IPS-11a (cell line): ENCODE measurements at regions not wholly inside any gene's neighbourhood (a gene's known extent, or its start where the extent isn't known, plus 50 kb on each side); places are given as distances from the start of the nearest gene placed in this dataset.
"Not testable (repeated sequence)": the region's sequence is repeated elsewhere in the genome, so short reads cannot be mapped to it uniquely, and the experiment has no call there.

ENCODE experiments used
- H3K4me3 ChIP-seq: one replicate; pipeline ENCODE4 v1.5.1; 2013; ENCODE audit warnings: low read depth, low read length, control low read depth

DNA sequence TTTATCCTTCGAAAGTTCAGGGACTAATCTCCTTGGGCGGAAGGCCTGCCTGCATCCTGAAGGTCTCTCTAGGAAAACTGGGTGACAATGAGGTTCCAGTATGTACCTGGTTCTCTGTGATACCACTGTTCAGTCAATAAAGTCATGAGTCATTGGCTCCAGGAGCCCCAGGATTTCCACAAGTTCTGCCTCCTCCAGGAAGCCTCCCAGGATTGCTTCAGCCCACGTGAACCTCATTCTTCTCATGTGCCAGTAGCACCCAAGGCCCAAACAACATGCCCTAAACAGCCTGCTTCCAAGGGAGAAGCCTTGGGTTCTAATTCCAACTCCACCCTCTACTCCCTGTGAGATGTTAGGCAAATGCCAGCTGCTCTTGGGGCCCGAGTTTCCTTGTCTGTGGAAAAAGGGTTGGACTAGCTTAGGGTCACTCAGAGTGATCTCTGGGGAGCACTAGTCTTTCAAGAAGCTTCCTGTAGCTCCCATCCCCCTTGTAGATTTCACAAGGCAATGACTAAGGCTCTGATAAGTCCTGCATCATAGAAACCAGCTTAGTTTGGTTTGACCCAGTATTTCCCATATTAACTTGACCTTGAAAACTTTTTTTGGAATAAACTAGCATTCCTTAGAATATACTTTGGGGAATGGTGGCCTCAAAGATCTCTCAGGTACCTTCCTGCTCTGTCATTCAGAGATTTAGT, 118.3 kb upstream of the ATP2B2 start:
- no peak overlapping the region for H3K4me3 ChIP-seq

DNA sequence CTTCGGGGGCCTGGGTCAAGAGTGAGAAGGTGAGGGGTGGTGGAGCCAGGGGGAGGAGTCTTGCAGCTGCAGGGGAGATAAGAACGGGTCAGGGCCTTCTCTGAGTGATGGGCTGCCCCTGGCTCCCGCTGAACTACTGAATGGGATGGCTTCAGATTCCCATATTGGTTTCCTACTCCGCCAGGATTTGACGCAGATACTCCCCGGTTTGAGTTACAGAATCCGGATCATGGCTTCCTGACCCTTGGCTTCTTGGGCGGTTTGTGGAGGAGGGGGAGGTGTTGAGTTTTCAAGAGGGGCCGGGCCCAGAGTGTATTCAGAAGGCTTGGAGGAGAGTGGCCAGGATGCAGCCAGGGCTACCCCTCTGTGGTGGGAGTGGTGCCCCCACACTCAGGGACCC, 119.9 kb upstream of the ATP2B2 start:
- no peak overlapping the region for H3K4me3 ChIP-seq

DNA sequence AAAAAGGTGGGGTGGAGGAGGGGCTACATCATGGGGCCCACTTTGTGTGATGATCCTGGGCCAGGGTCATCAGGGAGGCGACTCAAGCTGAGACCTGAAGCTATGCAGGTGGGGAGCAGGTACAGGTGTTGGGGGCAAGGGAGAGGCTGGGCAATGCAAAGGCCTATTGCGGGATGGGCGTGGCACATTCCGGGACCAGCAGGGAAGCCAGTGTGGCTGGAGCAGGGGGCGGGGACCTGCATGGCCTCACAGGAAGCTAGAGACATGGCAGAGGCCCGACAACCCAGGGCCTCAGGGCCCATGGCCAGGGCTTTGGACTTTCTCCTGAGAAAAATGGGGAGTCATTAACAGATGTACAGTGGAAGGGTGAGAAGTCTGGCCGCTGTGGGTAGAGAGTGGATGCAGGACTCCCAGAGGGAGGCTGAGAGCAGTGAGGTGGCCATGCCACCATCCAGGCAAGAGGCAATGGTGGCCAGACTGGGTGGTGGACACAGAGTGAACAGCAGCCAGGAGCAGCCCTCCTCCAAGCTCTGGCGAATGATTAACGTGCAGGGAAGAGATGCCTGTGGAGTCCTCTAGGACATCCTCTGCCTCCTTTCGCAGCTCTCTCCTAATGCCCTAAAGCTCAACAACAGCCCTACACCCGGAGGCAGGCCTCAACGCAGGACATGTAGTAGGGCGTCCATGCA, 122.6 kb upstream of the ATP2B2 start:
- no peak overlapping the region for H3K4me3 ChIP-seq

DNA sequence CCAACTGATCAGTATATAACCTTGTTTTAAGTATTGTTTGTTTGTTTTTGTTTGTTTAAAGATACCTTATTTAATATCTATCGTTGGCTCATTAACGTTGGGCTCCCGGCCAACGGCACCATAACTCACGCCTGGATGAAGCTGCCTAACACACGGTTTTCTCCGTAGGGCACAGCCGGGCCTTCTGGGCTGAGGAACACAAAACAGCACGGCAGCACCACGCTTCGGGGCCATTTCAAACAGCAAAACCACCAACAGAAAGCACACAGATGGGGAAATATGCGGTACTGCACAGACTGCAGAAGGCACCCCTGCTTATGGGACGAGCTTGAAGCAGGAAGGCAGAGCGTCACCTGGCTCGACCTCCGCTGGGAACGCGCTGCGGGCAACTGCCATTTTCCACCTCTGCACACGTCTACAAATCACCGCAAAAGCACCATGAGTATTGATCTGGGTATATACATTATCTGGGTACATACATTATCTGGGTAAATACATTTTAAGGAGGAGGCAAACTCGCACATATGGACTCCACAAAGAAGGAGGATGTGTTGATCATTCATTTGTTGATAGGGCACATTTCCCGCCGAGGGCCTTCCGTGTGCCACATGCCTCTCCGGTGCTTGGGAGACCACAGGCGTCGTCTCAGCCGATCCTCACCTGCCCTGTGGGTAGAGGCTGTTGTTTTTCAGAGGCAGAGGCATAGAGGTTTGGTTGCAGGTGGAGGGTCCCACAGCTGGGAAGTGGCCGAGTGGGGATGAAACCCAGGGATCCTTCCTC, 123.7 kb upstream of the ATP2B2 start:
- no peak overlapping the region for H3K4me3 ChIP-seq

DNA sequence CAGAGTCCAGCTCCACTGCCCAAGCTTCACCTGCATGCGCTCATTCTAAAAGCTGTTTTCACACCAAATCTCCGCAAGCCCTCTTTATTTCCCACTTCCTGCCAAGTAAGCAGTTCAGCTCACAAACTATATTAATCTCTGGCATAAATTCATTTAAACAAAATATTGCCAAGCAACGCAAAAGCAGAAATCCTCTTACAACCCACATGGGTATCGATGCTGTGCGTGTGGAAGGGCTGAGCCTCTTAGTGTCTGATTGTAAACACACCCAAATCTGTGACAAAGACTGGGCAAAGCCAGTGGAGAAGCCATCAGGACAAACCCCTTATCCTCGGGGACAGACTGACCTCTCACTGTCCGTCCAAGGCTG, 124.3 kb upstream of the ATP2B2 start:
- H3K4me3 ChIP-seq: no peak overlapping the region

DNA sequence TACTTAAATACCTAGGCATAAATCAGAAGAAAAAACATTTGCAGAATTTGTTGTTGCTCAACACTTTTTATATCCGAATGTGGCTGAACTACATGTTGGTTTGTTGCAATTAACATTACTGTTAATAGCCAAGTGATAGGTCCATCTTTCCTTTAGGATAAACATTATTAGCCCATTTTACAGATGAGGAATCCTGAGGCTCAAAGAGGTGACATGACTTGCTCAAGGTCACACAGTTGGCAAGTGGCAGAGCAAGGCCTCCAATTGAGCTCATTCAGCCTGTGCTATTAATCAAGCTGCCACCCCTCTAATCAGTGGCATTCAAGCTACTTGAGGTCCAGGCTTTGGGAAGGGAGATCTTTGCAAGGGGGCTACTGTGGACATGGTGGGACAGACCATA, 125.8 kb upstream of the ATP2B2 start:
- H3K4me3 ChIP-seq: no peak overlapping the region

DNA sequence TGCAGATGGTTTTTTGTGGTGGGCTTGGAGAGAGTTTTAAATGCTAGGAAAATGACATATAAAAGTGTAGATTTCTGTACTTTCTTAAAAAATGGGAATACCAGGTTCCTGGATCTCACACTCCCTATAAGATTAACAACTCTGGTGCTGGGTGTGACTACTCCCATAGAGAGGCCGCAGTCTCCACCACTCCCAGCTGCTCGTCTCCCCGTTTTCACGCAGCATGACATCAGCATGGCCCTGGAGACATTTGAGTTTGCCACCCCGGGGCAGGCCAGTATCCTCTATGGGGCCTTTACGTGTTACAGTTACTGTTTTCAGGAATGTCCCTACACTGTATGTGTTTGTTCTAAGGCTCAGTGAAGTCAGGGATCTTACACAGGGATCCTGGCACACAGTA, 126.7 kb upstream of the ATP2B2 start:
- no peak overlapping the region for H3K4me3 ChIP-seq

DNA sequence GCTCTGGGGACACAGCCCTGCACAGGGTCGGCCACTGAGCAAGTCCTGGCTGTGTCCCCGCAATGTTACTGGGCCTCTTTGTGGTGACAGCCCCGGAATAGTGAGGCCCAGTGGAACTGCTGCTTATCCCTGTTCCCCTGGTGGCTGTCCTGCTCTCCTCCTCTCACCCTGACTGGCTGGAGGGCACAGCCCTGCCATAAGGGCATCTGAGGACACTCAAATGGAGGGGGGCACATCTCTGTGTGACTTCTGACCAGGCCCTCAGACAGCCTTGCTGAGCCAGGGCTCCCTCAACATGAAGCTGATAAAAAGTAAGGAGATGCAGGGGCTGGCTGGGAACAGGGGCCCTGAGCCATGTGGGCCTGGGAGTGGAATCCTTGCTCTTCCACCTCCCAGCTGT, 127.4 kb upstream of the ATP2B2 start:
- no peak overlapping the region for H3K4me3 ChIP-seq

DNA sequence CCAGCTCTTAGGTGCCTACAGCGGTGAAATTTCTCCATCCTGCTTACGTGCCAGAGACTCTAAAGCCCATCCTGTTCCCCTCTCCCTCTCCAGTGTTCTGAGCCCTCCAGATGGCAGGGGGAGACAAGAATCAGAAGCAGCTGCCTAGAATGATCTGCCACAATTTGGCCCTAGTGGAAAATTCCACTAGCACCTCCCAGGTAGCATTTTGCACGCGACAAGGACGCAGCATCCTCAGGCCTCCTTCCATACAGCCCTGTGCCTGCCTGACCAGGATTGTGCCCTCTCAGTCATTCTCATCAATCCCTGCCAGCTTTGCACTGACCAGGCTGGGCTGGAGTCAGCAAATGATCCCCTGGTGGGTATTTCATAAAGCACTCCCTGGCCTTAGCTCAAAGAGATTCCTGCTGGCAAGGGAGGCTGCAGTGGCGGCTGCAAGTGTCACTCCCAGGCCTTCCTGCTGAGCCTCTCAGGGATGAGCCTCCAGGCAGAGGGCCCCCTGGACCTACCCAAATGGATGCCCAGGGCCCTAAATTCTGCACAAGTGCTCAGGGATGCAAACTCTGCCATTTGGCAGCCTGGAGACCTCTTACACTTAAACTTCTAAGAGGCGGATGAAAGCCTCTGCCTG, 130.2 kb upstream of the ATP2B2 start:
- no peak overlapping the region for H3K4me3 ChIP-seq

DNA sequence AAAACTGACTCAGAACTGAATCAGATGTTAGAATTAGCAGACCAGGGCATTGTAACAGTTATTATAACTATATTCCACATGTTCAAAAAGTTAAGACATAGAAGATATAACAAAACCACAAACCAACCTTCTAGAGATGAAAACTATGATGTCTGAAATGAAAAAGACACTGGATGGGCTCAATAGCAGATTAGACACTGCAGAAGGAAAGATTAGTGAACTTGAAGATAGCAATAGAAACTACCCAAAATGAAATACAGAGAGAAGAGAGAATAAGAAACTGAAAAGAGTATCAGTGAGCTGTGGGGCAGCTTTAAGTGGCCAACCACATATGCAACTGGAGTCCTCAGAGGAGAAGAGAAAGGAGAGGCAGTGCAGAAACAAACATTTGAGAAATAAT, 132.0 kb upstream of the ATP2B2 start:
- no peak overlapping the region for H3K4me3 ChIP-seq

DNA sequence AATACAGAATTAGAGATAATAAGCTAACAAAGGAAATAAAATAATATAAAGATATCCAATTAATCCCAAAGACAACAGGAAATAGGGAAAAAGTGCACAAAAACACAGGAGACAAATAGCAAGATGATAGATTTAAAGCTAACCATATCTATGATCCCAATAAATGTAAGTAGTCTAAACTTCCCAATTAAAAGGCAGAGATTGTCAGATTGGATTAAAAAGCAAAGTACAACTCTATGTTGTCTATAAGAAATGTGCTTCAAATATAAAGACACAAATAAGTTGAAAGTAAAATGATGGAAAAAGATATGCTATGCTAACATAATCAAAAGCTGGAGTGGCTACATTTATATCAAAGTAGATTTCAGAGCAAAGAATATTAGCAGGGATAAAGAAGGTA, 133.1 kb upstream of the ATP2B2 start:
- H3K4me3 ChIP-seq: no peak overlapping the region

DNA sequence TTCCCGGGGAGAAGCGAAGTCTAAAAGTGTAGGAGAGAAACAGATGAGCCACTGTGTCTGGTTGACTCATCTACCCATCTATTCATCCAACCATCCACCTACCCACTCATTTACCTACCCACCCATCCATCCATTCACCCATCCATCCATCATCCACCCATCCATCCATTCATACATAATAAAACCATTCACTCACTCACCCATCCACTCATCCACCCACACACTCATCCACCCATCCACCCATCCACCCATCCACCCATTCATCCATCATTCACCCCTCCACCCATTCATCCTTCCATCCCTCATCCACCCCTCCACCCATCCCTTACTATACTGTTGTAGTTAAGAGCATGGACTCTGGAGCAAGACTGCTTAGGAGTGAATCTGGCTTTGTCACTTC, 136.4 kb upstream of the ATP2B2 start:
- H3K4me3 ChIP-seq: no peak overlapping the region

DNA sequence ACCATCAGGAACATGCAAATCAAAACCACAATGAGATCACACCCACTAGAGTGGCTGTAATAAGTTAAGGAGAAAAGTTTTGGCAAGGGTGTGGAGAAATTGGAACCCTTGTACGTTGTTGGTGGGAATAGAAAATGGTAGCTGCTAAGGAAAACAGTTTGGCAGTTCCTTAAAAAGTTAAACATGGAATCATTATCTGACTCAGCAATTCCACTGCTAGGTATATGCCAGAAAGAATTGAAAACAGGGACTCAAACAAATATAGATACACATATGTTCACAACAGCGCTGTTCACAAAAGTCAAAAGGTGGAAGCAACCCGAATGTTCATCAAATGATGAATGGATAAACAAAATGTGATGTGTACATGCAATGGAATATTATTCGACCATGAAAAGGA, 138.8 kb upstream of the ATP2B2 start:
- H3K4me3 ChIP-seq: no peak overlapping the region

DNA sequence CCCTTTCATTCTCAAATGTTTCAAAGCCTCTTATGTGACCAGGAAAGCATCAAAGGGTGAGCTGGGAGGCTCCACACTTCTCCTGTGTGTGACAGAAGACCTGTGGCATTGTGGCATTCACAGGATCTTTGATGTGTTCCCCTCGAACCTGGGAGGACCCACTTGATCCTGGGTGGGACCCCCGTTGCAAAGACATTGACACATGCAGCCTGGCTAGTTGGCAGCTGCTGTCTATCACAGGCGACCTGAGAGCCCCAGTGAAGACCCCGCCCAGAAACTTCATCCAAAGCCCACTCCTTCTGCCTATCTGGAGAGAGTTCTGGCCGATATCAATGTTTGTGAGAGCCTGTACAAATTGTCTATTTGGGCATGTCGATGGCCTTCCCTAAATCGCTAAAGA, 140.4 kb upstream of the ATP2B2 start:
- H3K4me3 ChIP-seq: no peak overlapping the region

DNA sequence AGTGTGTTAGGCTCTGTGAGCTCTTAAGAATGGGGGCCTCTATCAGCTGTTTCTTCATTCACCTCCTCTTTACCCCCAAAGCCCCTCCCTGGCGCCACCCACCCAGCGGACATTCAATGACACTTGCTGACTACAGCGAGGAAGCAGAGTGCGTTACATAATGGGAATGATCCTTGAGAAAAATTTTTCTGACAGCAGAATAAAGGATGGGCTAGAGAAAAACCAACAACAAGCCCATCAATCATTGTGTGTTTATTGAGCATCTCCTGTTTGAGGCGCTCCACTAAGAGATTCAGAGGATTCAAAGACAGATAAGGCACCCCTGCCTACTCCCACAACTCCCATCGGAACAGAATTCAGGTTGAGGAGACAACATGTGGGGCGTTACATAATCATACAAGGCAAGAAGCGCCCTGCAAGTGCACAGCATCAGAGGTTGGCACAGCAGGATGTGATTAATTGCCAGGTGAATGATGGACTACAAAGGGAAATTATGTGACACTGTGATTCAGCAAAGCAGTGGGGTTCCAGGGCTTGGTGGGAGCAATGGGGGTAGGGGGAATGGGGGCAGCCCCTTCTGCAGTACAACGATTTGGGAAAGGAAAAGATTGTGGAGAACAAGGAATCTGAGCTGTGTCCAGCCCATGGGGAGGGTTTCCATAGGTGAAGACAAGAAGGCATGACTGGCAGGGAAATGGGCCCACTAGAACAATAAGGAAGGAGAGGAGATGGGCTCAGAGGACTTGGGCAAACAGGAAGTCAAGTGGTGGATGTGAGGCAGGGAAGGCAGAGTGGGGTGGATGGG, 141.3 kb upstream of the ATP2B2 start:
- no peak overlapping the region for H3K4me3 ChIP-seq

DNA sequence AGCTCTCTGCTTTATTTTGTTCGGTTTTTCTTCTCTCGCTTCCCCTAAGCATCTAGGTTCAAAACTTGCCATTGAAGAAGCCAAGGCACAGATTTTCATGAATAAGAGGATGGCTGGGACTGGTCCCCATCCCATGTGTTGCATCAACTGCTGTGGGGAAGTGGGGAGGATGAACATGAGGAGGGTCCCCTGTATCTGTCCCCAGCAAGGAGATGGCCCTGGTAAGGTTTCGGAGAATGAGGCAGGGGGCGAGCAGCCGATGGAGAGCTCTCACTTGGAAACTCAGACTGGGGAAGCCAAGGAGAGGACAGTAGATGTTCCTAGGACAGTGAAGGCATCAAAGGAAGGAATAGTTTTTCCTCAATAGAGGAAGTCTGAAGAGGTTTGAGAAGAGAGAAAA, 142.0 kb upstream of the ATP2B2 start:
- no peak overlapping the region for H3K4me3 ChIP-seq

DNA sequence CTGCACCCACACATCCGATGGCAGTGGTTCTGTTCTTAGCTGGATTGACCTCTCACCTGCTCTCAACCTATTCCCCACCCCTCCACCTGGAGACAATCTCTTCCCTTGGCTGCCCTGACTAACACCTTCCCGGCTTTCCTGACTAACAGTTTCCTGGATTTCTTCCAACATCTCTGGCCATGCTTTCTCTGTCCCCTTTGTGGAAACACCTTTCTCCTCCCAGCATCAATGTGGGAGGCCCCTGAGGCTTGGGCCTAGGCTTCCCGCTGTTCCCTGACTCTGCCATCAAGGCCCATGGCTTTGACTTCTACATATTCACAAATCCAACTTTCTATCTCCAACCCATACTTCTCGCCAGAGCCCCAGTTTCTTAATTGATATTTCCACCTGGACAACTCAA, 142.8 kb upstream of the ATP2B2 start:
- H3K4me3 ChIP-seq: no peak overlapping the region

DNA sequence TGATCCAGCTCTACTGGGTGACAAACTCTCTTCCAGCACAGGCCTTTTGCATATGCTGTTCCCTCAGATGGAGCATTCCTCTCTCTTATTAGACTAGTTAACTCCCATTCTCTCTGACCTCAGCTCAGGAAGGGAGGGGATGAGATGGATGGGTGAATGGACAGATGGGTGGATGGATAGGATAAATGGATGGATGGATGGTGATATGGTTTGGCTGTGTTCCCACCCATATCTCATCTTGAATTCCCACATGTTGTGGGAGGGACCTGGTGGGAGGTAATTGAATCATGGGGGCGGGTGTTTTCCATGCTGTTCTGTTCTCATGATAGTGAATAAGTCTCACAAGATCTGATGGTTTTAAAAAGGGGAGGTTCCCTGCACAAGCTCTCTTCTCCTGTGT, 144.1 kb upstream of the ATP2B2 start:
- not testable (repeated sequence) for H3K4me3 ChIP-seq

DNA sequence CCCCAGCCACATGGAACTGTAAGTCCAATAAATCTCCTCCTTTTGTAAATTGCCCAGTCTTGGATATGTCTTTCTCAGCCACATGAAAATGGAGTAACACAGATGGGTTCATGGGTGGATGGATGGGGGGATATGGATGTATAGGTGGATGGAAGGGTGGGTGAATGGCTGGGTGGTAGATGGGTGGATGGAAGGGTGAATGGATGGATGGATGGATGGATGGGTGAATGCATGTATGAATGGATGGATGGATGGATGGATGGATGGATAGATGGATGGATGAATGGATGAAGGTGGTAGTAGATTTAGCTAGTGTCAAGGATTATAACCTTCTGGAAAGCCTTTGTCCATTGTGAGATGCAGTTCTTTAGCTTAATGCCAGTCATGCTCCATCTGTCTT, 146.1 kb upstream of the ATP2B2 start:
- H3K4me3 ChIP-seq: no peak overlapping the region

DNA sequence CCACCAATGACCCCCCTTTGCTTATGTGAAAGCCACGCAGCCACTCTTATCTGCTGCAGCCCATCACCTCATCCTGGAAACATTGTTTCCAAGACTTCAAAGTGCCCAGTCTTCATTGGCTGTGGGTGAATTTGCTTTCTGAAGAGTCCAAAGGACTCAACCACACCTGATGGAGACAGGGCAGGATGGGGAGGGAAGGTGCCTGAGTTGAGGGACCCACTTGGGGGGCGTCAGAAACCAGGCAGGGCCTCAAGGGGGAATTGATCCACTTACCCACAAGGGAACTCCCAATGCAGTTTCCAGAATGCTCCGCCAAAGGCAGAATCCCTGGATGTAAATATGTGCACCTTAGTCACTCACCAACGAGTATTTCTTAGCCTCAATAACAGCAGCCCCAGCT, 147.9 kb upstream of the ATP2B2 start:
- H3K4me3 ChIP-seq: no peak overlapping the region
